ENCODE measurements at regions not wholly inside any gene's neighbourhood (a gene's known extent, or its start where the extent isn't known, plus 50 kb on each side); places are given as distances from the start of the nearest gene placed in this dataset.

DNA sequence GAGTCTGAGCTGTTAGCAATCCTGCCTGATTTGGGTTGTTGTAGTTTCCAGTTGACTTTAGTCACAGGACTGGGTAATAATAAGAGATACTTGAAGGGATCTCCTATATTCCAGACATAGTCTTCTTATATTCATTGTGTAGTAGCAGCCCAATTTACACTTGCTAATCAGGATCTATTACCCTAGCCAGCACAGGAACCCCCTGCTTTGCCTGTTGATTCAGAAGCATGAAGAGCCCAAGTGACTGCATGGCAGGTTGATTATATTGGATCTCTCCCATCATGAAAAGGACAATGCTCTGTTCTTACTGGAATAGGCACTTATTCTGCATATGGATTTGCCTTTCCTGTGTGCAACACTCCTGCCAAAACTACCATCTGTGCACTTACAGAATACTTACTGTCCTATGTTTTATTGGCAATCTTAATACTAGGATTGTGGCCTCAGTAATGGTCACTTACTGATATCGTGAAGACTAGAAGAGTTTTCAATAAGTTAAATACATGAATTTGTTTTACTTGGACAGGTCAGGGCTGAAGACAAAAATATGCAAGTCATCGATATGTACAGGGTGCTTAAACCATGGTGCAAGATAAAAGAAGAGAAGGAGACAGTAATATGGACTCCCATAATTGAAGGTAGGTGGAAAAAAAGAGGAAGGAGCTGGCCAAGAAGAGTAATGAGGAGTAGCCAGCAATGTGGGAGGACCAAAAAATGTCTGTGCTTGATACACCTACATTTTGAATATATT, 304.1 kb downstream of the MCTP2 start:
- no peak for DNase-seq

DNA sequence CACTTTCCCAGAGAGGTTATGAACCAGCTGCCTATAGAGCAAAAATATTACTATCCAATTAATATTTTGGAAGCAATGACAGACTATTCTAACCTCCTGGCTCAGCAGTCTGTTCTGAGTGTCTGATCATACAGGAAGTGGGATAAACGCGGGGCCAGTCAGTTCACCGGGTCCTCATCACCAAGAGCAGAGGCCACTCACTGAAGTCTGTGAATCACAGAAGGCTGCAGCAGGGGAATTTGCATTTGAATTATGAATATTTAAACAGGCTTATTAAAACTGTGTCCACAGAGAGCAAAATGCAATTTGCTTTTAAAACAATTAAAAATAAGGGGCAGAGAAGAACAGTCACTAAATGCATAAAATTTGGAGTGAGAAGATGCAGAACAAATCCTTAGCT, 305.2 kb downstream of the MCTP2 start:
- DNase-seq = no peak

DNA sequence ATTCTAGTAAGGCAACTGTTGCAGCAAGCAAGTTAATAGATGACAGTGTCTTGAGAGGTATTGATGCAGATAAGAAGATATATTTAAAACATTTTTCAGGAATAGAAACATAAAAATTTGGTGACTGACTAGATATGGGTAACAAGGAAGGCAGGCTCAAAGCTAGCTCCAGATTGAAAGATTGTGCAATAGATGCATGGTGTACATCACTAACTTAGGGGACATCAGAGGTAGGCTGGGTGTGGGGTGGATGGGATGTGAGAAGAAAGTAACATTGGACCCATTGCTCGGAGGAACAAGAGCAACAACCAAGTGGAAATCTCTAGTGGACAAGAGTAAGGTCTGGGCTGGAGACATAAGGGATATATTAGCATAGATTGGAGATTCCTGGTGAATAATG, 306.9 kb downstream of the MCTP2 start:
- DNase-seq = no peak

DNA sequence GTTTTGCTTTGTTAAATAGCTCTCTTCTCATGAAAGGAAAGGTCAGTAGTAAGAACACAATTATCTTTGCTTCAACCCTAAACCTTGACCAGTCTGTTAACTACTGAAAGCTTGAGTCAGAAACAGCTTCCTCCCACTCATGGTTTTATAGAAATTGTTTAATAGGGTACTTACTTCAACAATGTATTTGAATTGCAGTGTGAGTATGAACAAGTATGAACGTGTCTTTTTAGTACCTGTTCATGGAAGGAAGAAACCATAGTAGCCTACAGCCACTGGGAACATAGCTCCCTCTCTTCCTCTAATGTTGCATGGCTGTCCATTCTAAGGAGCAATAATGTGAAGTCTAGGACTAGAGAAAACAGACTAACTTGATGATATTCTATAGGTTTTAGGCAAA, 311.0 kb downstream of the MCTP2 start:
- DNase-seq = no peak

DNA sequence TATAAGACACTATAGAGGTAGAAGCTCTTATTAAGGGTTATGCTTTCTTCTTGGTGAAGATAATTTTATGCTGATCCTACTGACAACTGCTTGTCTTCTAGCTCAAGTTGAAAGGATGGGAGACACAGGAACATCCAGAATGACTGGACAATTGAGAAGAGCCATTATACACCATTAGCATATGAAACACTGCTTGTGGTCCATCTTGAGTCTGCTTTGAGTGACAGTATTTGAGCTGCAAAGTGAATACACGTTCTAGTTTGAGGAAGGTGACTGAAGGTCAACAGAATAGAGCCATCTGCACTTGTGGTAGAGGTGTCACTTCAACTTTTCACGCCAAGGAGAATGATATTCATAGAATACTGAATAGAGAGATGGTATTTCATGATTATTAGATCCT, 315.4 kb downstream of the MCTP2 start:
- no peak for DNase-seq

DNA sequence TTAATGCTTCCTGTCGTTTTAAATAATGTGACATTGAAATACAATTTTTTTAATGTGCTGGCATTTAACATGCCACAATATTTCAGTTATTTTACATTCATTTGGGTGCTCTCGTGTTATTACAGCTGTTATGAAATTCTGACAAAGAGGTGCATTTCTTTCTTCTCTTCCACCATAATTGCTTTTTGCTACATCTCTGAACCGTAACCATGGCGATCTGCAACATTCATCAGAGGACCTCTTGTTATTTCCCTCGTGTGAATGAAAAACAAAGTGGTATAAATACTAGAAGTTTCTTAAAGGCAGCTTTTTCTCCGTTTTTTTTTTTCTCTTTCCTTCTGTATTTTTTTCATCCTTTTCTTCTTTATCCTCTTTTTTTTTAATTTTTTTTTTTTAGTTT, 316.4 kb downstream of the MCTP2 start:
- DNase-seq = no peak

DNA sequence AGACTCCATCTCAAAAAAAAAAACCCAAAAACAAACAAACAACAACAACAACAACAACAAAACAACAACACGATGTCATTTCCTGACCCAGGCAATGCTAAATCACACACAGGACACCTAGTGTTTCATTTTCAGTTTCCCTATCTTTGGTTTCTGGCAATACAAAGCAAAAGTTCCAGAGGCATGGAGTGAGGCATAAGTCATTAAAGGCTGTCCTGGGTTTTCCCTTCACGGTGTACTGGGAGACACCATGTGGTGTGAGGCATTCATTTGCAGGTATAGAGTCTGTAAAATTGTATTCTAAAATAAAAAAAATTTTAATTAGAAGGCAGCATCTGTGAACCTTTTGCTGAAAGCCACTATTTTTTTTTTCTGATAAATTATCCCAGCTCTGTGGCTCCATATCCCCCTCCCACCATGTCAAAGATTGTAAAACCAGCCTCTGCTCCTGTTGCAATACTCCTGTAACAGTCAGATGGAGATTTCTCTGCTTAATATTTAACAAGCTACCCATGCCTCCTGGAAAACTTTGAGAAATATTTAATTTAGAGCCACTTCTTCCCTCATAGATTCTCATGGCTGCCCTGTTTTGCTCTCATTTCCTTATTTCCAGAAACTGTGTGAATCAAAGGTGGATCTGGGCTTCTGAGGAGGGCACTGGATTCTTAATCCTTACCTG, 324.6 kb downstream of the MCTP2 start:
- no peak for DNase-seq

DNA sequence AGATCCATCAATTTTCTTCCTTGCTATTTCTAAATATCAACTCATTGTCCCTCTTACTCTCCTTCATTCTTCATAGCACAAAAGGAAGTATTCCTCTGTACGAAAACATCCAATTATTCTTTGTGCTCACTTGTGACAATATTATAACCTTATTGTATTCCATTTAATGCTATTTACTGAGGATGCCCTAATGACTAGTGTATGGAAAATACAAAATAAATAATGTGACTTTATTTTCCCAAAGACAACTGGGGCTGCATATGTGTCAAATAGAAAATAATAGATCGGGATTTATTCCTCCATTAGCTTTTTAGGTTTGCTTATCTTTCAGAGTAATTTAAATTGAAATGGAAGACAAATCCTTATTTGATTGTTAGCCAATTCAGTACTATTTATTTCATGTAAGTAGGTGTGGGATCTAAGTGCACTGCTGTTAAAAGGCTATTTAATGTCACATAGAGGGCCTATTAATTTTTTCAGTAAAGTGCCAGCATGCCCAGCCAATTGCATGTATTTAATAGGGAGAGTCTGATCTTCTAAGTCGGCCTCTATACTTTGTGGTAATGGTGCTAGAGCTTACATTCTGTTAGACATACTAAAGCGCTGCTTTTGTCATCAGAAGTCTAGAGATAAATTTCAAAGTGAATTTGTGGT, 329.8 kb downstream of the MCTP2 start:
- no peak for DNase-seq

DNA sequence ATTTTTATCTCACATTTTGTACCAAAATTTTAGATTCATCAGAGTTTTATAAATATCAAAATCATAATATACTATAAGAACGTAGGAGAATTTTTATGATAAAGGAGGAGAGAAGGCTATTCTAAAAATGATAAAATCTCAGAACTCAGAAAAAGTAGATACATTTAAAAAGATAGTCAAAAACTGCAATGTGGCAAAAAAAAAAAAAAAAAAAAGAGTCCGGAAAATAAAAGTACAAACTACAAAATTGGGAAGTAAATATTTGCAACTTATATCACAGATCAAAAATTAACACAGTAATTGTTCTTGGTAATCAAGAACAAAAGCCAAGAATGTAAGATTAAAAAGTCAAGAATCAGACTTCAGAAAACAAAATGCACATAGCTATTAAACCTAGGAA, 332.1 kb downstream of the MCTP2 start:
- no peak for DNase-seq

DNA sequence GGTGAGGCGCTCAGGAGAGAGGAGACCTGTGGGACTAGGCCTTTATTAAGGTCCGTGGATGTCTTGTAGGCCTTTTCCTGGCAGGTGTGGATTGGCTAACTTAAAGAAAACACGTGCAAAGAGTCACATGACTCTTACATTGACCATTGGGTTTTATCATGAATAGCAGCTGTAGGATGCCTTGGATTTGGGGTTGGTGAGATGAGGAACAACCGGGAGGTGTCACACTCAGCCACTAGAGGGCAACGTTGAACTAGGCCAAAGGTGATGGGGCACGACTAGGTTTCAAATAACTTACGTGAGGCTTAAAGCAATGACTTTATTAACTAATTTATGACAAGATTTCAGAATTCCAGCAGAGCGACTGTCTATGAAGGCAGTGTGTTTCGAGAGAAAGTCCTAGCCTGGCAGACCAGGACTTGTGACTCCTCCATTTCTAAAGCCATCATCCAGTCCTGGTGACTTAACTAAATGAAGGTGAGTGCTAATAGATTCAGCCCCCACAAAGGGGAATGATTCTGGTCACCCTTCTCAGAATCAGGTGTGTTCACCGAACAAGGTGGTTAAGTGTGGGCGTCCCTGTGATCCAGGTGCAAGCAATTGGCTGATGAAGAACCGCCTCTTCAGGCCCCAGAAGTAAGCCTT, 345.6 kb downstream of the MCTP2 start:
- peak; percentile 4 for DNase-seq

DNA sequence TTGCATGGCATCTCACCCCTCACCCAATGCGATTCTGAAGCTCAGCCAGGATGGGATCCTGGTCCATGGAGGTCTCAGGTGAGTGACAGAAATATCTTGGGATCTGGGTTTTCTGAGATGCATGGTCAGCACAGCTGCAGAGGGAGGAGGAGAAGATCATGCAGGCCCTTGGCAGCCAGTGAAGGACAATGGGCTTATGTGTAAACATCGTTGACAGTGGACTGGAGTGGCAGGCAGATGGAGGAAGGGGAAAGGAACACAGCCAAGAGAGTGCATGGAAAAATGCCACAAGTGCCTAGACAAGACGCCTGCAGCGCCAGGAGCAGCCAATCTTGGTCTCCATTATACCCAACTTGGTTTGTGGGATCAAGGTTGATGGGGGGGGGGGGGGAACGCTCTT, 347.9 kb downstream of the MCTP2 start:
- no peak for DNase-seq

DNA sequence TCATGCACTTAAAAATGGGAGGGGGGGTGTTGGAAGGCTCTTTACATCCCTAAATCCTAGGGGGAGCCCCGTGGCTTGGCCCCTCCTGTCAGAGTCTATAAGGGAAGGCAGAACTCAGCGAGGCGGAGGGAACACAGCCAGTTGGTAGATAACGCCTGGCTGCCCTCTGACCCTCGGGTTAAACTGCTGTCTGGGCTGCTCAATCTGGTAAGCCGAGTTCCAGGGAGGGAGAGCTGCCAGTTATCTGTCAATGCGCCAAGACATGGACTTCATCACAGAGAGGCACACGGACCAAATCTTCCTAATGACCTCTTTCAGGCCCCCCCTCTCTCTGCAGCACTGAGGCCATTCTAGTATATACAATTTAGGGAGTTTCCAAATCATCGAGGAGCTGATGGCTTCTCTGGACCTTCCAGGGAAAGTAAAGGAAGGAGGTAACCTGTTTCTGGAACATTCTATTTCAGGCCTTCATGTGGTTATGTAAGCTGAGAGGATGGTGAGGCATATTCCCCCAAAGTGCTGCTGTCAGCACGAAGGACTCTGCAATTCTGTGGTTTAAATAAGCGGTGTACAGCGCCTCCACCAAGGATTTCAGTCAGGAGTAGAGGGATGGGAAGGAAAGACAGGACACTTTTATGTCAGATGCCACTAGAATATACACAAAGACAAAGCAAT, 349.0 kb downstream of the MCTP2 start:
- no peak for DNase-seq

DNA sequence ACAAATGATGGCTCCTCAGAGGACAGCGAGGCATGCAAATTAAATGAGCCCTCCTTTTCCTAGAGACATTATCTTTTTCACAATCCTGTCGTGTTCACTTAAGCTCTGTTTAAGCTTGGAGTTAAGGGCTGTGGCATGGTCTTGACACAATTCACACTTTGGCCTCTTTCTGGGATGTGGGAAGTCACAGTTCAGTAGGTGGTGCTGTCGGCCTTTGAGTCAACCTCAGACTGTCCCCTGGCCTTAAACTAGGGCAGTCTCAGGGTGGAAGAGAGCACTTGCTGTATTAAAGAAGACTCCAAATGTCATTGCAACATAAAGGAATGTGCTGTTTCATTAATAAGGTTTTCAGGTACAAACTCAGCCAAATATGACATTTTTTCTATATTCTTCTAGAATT, 351.0 kb downstream of the MCTP2 start:
- no peak for DNase-seq

DNA sequence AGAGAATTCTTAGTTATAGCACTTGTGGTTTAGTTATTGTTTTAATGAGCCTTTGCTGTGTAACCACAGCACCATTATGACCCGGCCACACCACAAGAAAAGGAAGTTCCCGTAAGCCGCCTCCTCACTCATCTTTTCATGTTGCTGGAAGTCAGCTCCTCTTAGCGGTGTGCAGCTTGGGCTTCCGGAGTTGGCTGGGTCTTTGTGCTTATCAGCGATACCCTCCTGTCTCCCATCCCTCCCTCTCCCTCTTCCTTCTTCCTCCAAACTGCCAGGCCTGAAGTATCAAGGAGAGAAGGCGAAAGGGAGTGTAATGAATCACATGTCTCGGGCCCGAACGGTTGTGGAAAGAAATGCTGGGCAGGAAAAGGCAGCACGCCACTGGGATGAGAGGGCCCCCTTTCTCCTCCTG, 353.5 kb downstream of the MCTP2 start:
- peak; percentile 3 for DNase-seq

DNA sequence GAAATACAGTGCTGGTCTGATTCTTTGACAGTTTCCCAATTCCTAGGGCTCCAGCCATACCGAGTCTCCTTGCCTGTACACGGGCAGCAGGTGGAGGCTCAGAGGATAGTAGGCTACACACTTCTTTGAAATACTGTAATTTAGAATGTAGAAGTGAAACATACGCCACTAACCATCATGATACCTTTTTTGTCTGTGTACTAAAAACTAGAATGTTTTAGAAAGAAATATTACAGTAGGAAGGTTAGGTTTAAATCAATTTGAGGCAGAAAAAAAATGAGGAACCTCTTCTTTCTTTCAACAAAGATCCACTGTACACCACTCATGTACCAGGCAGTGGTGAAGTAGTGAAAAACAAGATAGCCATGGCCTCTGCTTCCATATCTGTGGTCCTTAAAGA, 354.7 kb downstream of the MCTP2 start:
- DNase-seq = no peak

DNA sequence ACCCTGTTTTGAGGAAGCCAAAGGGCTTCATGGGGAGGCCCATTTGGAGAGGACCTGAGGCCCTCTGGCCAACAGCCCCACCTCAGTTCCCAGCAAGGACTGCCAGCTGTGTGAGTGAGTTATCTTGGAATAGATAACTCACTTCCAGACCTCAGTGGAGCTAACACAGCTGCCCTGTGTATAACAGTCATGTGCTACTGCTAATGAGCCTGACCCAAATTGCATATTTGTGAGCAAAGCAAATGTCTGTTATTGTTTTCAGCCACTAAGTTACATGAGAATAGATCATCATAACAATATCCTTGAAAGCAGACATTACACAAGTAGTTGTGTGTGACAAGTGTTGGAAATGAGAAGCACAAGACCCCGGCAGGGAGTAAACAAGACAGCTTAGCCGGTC, 355.8 kb downstream of the MCTP2 start:
- no peak for DNase-seq

DNA sequence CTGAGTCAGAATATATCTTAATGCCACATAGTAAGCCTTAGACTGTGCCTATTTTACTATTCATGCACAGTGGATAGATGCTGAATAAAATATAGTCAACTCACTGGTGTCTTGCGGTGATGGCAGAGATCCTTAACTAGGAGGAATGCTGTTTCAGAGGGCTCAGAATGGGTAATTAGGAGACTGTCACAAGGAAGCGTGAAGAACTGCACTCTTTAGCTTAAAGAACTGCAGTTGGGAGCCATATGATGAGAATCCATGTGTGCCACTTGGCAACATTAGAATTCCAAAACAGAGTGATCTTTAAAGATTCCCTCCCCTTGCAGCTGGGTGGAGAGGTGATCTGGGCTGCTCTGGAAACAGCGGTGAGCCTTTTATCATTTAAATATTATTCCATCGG, 357.6 kb downstream of the MCTP2 start:
- DNase-seq = no peak

DNA sequence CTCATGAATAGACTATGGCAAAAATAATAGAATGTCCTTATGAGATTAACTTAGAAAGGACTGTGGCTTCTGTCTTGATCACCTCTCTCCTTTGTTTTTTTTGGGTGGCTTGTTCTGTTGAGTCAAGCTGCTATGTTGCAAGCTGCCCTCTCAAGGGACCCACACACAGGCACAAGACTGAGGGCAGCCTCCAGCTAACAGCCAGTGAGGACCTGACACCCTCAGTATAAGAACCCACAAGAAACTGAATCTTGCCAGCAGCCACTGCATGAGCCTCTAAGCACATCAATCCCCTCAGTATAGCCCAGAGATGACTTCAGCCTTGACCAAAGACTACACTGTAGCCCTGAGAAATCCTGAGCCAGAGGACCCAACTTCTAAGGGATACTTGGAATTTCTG, 361.1 kb downstream of the MCTP2 start:
- no peak for DNase-seq

DNA sequence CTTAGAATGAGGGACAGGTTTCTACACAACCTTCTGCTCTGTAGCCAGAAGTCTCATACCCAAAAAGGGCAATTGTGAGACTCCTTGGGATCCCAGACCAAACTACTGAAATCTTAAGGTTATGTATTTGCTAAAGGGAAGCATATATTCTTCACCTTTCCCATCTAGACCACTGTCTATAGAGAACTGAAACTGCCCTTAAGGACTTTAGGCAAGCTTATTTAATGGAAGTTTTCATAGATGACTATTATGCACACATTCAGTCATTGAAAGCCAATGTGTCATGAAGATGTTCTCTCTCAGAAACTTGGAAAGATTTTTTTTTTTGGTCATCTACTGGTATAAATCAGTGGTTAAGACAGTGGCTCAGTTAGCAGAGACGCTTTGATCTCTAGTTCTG, 365.3 kb downstream of the MCTP2 start:
- no peak for DNase-seq

DNA sequence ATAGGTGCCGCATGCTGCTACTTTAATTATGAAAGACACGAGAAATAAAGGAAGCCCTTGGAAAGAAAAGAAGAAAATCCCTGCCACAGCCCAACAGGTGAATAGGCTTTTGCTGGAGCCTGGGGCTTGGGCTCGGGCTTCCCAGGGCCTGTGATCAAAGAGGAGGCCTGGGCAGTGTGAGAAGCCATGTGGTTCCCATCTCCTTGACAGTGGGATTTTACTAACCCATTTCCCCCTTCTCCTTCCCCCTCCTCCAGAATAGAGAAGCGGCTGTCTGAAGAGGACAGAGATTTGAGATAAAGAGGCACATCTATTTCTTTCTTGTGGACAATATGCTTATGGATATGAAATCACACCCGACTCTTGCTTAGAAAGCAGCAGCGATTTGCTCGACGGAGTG, 369.1 kb downstream of the MCTP2 start:
- DNase-seq = no peak

DNA sequence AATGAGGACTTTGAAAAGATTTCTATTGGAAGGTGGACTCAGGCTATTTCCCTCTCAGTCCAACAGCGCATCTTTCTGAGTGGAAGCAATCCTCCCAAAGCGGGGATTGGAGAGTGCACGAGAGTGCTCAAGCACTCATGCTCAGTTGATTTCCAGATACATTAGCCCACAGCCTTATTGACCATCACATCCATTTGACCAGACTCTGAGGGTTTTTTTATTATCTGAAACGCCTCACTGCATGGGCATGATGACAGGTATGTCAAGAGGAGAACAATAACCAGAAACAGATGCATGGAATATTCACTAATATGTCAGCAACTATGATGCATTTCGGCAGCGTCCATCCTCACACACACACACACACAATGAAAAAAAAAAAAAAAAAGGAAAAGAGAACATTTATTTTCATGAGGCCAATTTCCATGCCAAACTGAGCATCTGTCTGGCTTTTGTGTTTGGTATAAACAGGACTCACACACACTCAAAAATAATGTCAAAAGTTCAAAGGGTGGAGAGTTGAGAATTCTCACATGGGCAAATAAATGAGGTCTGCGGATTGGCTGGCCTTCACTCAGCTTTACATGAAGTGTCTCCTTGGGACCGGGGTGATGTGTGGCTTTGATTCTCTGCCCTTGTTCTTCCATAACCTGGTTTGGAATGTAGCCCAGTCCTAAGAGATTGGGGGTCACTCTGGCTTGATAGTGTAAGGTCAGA, 371.6 kb downstream of the MCTP2 start:
- no peak for DNase-seq

DNA sequence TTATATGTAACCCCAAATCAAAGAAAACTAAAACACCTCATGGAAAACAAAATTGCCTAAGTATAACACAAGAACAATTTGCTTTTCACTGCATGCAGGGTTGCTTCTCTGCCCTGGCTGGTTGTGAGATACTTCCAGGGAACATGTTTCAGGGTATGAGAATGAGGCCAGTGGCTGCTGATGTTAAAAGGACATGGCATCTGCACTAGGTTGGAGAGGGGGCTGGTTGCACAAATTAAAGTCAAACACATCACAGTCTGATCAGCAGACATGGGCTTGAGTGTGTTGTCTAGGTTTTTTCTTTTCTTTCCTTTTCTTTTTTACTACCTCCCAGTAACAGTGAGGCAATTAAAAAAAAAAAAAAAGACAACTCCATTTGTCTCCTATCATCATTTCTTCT, 374.9 kb downstream of the MCTP2 start:
- no peak for DNase-seq
